Liver (tissue), 3 donors: ENCODE measurements at regions not wholly inside any gene's neighbourhood (a gene's known extent, or its start where the extent isn't known, plus 50 kb on each side); places are given as distances from the start of the nearest gene placed in this dataset.
"Not testable (repeated sequence)": the region's sequence is repeated elsewhere in the genome, so short reads cannot be mapped to it uniquely, and the experiment has no call there.

Experiments
- CTCF ChIP-seq: fragments of 150-350 bp; IDR thresholded peaks from 2 replicates; pipeline ENCODE4 v1.5.1; 2017; ENCODE audit warnings: improper control_type of control experiment, low read depth, low read length; ENCODE audit not compliant: missing input control
- MAX ChIP-seq: IDR thresholded peaks from 2 replicates; pipeline ENCODE4 v1.6.1; 2016; ENCODE audit warnings: antibody characterized with exemption
- SP1 ChIP-seq: IDR thresholded peaks from 2 replicates; pipeline ENCODE4 v1.6.1; 2018; ENCODE audit warnings: antibody characterized with exemption, mild to moderate bottlenecking
- TAF1 ChIP-seq: conservative IDR thresholded peaks from 2 replicates; pipeline ENCODE4 v1.6.1; 2016; ENCODE audit warnings: antibody characterized with exemption, mild to moderate bottlenecking
- donor health status: healthy.
- donor health status: healthy.

- not testable (repeated sequence) for TF ChIP-seq CTCF, TAF1, SP1, MAX
These were observed 199.6 kb downstream of the CEP170 start for GRCh38 chr1:243055510-243055909.
